ENCODE measurements at regions not wholly inside any gene's neighbourhood (a gene's known extent, or its start where the extent isn't known, plus 50 kb on each side); places are given as distances from the start of the nearest gene placed in this dataset.
"Not testable (repeated sequence)": the region's sequence is repeated elsewhere in the genome, so short reads cannot be mapped to it uniquely, and the experiment has no call there.

- Mint-ChIP-seq H3K9me3 (peaks cover 6% of the 10 kb centered on the region), H3K36me3 (peaks cover 16% of the 10 kb centered on the region), H3K4me1 (no peaks in the 10 kb centered on the region), H3K27ac (no peak overlapping the region), H3K4me3 (no peak overlapping the region), H3K27me3 (no peaks in the 10 kb centered on the region)
- ATAC-seq = no peak
Measured at GRCh38 chr12:68435816-68436215, 103.7 kb upstream of the MDM1 start.

- Mint-ChIP-seq H3K36me3 (peaks cover 18% of the 10 kb centered on the region), H3K9me3 (peaks cover 8% of the 10 kb centered on the region), H3K27me3 (no peaks in the 10 kb centered on the region), H3K4me1 (peaks cover 16% of the 10 kb centered on the region), H3K27ac (no peak overlapping the region), H3K4me3 (no peak overlapping the region)
- ATAC-seq = no peak
Measured at GRCh38 chr12:68438601-68439000, 106.4 kb upstream of the MDM1 start.

GRCh38 chr12:68439368-68440045 lies 107.3 kb upstream of the MDM1 start:
- no peak overlapping the region for H3K4me3 Mint-ChIP-seq
- H3K36me3 Mint-ChIP-seq = peaks cover 25% of the 10 kb centered on the region
- H3K27me3 Mint-ChIP-seq = no peaks in the 10 kb centered on the region
- no peak for ATAC-seq
- H3K9me3 Mint-ChIP-seq = peaks cover 11% of the 10 kb centered on the region
- H3K27ac Mint-ChIP-seq = no peak overlapping the region
- peaks cover 24% of the 10 kb centered on the region for H3K4me1 Mint-ChIP-seq

- H3K4me3 Mint-ChIP-seq = no peak overlapping the region
- H3K36me3 Mint-ChIP-seq = peaks cover 21% of the 10 kb centered on the region
- H3K27ac Mint-ChIP-seq = no peak overlapping the region
- peaks cover 9% of the 10 kb centered on the region for H3K9me3 Mint-ChIP-seq
- no peaks in the 10 kb centered on the region for H3K27me3 Mint-ChIP-seq
- ATAC-seq = no peak
- H3K4me1 Mint-ChIP-seq = peaks cover 30% of the 10 kb centered on the region
Measured at GRCh38 chr12:68440068-68440581, 108.0 kb upstream of the MDM1 start.

GRCh38 chr12:68441167-68441566 lies 109.0 kb upstream of the MDM1 start:
- H3K36me3 Mint-ChIP-seq = peaks cover 16% of the 10 kb centered on the region
- no peaks in the 10 kb centered on the region for H3K27me3 Mint-ChIP-seq
- ATAC-seq = no peak
- peaks cover 5% of the 10 kb centered on the region for H3K9me3 Mint-ChIP-seq
- peaks cover 38% of the 10 kb centered on the region for H3K4me1 Mint-ChIP-seq
- H3K4me3 Mint-ChIP-seq = peak overlapping the region; percentile 60
- H3K27ac Mint-ChIP-seq = peak overlapping the region; percentile 68

- Mint-ChIP-seq H3K4me3 (peak overlapping the region; percentile 24), H3K4me1 (peaks cover 45% of the 10 kb centered on the region), H3K27ac (peak overlapping the region; percentile 68)
- not testable (repeated sequence) for H3K9me3 Mint-ChIP-seq, H3K27me3 Mint-ChIP-seq, ATAC-seq, H3K36me3 Mint-ChIP-seq
Measured at GRCh38 chr12:68442353-68442972, 110.3 kb upstream of the MDM1 start.

- Mint-ChIP-seq H3K27ac (peak overlapping the region; percentile 57), H3K4me1 (peaks cover 55% of the 10 kb centered on the region), H3K4me3 (peak overlapping the region; percentile 42)
- H3K36me3 Mint-ChIP-seq, ATAC-seq, H3K9me3 Mint-ChIP-seq, H3K27me3 Mint-ChIP-seq: not testable (repeated sequence)
Measured at GRCh38 chr12:68443695-68444094, 111.5 kb upstream of the MDM1 start.

GRCh38 chr12:68445824-68446223 lies 113.7 kb upstream of the MDM1 start:
- Mint-ChIP-seq H3K27ac (peak overlapping the region; percentile 95), H3K4me1 (peaks cover 68% of the 10 kb centered on the region), H3K27me3 (no peaks in the 10 kb centered on the region), H3K9me3 (peaks cover 5% of the 10 kb centered on the region), H3K36me3 (peaks cover 9% of the 10 kb centered on the region), H3K4me3 (no peak overlapping the region)
- no peak for ATAC-seq

- H3K4me1 Mint-ChIP-seq = peaks cover 68% of the 10 kb centered on the region
- H3K27ac Mint-ChIP-seq = peak overlapping the region; percentile 95
- H3K27me3 Mint-ChIP-seq = no peaks in the 10 kb centered on the region
- peaks cover 9% of the 10 kb centered on the region for H3K36me3 Mint-ChIP-seq
- H3K4me3 Mint-ChIP-seq = peak overlapping the region; percentile 23
- H3K9me3 Mint-ChIP-seq = peaks cover 5% of the 10 kb centered on the region
- ATAC-seq = no peak
Measured at GRCh38 chr12:68446384-68446783, 114.2 kb upstream of the MDM1 start.

- no peak for ATAC-seq
- Mint-ChIP-seq H3K9me3 (peaks cover 5% of the 10 kb centered on the region), H3K27me3 (no peaks in the 10 kb centered on the region), H3K4me1 (peaks cover 68% of the 10 kb centered on the region), H3K36me3 (peaks cover 9% of the 10 kb centered on the region), H3K27ac (peak overlapping the region; percentile 95), H3K4me3 (peak overlapping the region; percentile 38)
Measured at GRCh38 chr12:68446901-68447796, 115.0 kb upstream of the MDM1 start.

GRCh38 chr12:68447797-68448260 lies 115.7 kb upstream of the MDM1 start:
- peaks cover 5% of the 10 kb centered on the region for H3K9me3 Mint-ChIP-seq
- H3K27ac Mint-ChIP-seq = peak overlapping the region; percentile 95
- H3K4me3 Mint-ChIP-seq = peak overlapping the region; percentile 35

GRCh38 chr12:68449196-68449595 lies 117.0 kb upstream of the MDM1 start:
- peaks cover under 1% of the 10 kb centered on the region for H3K36me3 Mint-ChIP-seq
- H3K4me1 Mint-ChIP-seq = peaks cover 76% of the 10 kb centered on the region
- no peaks in the 10 kb centered on the region for H3K27me3 Mint-ChIP-seq
- peak overlapping the region; percentile 48 for H3K4me3 Mint-ChIP-seq
- no peaks in the 10 kb centered on the region for H3K9me3 Mint-ChIP-seq
- H3K27ac Mint-ChIP-seq = peak overlapping the region; percentile 95
- no peak for ATAC-seq

More at GRCh38 chr12:68447797-68448260, 115.7 kb upstream of the MDM1 start:
- H3K27me3 Mint-ChIP-seq = no peaks in the 10 kb centered on the region
- H3K36me3 Mint-ChIP-seq = peaks cover 9% of the 10 kb centered on the region
- no peak for ATAC-seq
- H3K4me1 Mint-ChIP-seq = peaks cover 74% of the 10 kb centered on the region

- peak overlapping the region; percentile 95 for H3K27ac Mint-ChIP-seq
- no peaks in the 10 kb centered on the region for H3K27me3 Mint-ChIP-seq
- peak; percentile 90 for ATAC-seq
Measured at GRCh38 chr12:68450947-68451260, 118.7 kb upstream of the MDM1 start.

GRCh38 chr12:68451261-68452077 lies 119.3 kb upstream of the MDM1 start:
- H3K4me3 Mint-ChIP-seq = peak overlapping the region; percentile 80

More at GRCh38 chr12:68450947-68451260, 118.7 kb upstream of the MDM1 start:
- H3K4me1 Mint-ChIP-seq = peaks cover 79% of the 10 kb centered on the region
- H3K9me3 Mint-ChIP-seq = no peaks in the 10 kb centered on the region
- H3K4me3 Mint-ChIP-seq = peak overlapping the region; percentile 80
- H3K36me3 Mint-ChIP-seq = no peaks in the 10 kb centered on the region

More at GRCh38 chr12:68451261-68452077, 119.3 kb upstream of the MDM1 start:
- Mint-ChIP-seq H3K36me3 (no peaks in the 10 kb centered on the region), H3K4me1 (peaks cover 82% of the 10 kb centered on the region), H3K27me3 (no peaks in the 10 kb centered on the region), H3K27ac (peak overlapping the region; percentile 95), H3K9me3 (no peaks in the 10 kb centered on the region)
- ATAC-seq = peak; percentile 81

Data from stimulated activated memory B cell treated with anti-CD40 and anti-IgM and Interleukin-4, amounts not matched to agents 10 μg/mL and 1 μg/mL and 100 μg/mL, for 72 hours (primary cell).